ENCODE measurements at regions not wholly inside any gene's neighbourhood (a gene's known extent, or its start where the extent isn't known, plus 50 kb on each side); places are given as distances from the start of the nearest gene placed in this dataset.

DNA sequence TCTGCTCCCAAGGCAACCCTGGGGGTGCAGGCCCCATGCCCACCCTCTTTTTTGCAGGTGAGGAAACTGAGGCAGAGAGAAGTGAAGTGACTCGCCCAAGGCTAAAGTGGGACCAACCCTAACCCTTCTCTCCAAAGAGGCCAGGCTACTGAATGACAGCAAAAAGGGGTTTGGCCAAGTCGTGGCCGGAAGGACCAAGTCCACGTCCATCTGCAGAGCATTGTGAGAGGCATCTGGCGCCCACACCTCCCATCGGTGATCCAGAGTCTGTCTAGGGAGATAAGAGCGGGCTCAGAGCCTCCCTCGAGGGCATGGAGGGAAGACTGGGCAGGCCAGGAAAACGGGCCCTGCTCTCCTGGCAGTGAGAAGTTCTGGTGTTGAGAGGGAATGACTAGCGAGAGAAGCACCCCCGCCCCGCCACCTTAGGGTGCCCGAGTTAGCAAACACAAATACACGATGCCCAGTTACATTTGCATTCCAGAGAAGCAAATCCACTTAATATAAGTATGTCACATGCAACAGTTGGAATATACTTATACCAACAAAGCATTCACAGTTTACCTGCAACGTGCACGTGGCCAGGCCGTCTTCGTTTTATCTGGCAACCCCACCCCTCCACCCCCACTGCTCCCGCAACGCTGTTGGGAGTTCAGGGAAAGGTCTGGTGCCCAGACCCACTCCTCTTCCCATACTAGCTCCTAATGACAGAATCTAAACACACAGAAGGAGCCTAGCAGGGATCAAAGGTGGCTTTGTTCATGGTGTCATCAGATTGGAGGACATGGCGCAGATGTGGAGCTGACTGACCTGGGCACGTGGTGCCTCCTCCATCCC, 124.9 kb downstream of the OAT start:
- no peak for TF ChIP-seq POLR2A (IDR thresholded peaks at IDR 0.05)
- no peak for TF ChIP-seq POLR2AphosphoS5 (IDR thresholded peaks at IDR 0.05)
- TF ChIP-seq EP300 (IDR thresholded peaks at IDR 0.05): no peak

Data from sigmoid colon (tissue), 4 donors.